BE2C (cell line): ENCODE measurements at regions not wholly inside any gene's neighbourhood (a gene's known extent, or its start where the extent isn't known, plus 50 kb on each side); places are given as distances from the start of the nearest gene placed in this dataset.

ENCODE experiments used
- DNase-seq: peaks from one replicate; pipeline ENCODE4 v3.0.0-alpha.2; 2020
- H3K27me3 ChIP-seq: fragments of 250-450 bp; sonication (Bioruptor Pico); 2 replicates; pipeline ENCODE4 v1.5.1; 2020; ENCODE audit warnings: mild to moderate bottlenecking
- H3K36me3 ChIP-seq: fragments of 250-450 bp; sonication (Bioruptor Pico); 2 replicates; pipeline ENCODE4 v1.5.1; 2020; ENCODE audit warnings: mild to moderate bottlenecking
- H3K4me1 ChIP-seq: fragments of 250-450 bp; sonication (Bioruptor Pico); 2 replicates; pipeline ENCODE4 v1.5.1; 2020
- H3K4me3 ChIP-seq: 2 replicates; pipeline ENCODE4 v1.5.1; 2011; ENCODE audit warnings: low read depth, low read length
- H3K9me3 ChIP-seq: fragments of 250-450 bp; sonication (Bioruptor Pico); 2 replicates; pipeline ENCODE4 v1.5.1; 2020
- TF ChIP-seq, protein P1 (sequence below): IDR thresholded peaks from 2 replicates; pipeline ENCODE4 v1.5.1; 2012; ENCODE audit warnings: mild to moderate bottlenecking, low read depth, low read length

DNA sequence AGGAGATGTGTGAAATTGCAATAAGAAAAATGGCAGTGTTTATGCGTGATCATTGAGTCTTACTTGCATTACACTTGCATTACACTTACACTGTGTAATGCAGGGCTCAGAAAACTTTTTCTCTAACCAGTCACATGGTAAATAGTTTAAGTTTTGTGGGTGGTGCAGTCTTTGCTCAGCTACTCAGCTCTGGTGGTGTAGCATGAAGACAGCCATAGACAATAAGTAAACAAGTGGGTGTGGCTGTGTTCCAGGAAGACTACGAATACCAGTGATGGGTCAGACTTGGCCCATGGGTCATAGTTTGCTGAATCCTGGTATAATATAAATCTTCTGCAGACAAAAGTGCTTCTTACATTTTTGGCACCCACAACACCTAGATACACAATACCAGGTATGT, 115.6 kb upstream of the CYP1B1 start:
- no peaks in the 10 kb centered on the region for H3K4me1 ChIP-seq
- no peaks in the 10 kb centered on the region for H3K27me3 ChIP-seq
- no peaks in the 10 kb centered on the region; the same call in 1 of the 2 replicates for H3K9me3 ChIP-seq
- TF ChIP-seq, protein P1, sequence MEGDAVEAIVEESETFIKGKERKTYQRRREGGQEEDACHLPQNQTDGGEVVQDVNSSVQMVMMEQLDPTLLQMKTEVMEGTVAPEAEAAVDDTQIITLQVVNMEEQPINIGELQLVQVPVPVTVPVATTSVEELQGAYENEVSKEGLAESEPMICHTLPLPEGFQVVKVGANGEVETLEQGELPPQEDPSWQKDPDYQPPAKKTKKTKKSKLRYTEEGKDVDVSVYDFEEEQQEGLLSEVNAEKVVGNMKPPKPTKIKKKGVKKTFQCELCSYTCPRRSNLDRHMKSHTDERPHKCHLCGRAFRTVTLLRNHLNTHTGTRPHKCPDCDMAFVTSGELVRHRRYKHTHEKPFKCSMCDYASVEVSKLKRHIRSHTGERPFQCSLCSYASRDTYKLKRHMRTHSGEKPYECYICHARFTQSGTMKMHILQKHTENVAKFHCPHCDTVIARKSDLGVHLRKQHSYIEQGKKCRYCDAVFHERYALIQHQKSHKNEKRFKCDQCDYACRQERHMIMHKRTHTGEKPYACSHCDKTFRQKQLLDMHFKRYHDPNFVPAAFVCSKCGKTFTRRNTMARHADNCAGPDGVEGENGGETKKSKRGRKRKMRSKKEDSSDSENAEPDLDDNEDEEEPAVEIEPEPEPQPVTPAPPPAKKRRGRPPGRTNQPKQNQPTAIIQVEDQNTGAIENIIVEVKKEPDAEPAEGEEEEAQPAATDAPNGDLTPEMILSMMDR, result no peak
- no peak overlapping the region for H3K4me3 ChIP-seq
- no peaks in the 10 kb centered on the region for H3K36me3 ChIP-seq
- no peak for DNase-seq

DNA sequence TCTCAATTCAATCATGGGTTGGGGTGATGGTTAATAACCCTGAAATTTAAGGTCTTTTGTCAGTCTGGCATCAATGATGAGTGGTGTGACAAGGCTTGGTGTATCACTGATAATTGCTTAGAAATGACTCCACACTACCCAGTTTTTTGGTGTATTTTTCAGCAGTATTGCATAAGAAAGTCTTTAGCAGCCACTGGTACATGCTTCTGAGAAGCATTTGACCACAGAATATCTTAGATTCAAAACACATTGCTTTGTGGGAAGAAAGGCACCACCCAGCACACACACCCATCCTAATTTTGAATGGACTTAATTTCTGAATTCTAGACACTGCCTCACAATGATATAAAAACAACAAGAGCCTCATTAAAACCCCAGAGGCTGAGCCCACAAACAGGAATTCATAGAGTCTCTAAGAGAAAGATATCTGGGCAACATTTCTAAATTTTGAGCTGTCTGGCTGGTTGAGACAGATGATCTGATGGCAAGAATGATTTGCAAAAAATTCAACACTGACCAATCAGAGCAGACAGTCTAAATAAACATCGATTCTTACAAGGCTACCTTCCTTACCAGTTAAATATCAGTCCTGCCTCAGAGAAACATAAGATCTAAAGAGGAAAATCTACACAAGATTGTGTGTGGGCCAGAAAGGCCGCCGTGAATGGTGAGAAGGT, 114.7 kb upstream of the CYP1B1 start:
- Histone ChIP-seq H3K4me1 (no peaks in the 10 kb centered on the region), H3K36me3 (no peaks in the 10 kb centered on the region), H3K9me3 (no peaks in the 10 kb centered on the region; the same call in 1 of the 2 replicates), H3K27me3 (no peaks in the 10 kb centered on the region), H3K4me3 (no peak overlapping the region)
- DNase-seq, result no peak
- TF ChIP-seq, protein P1, result no peak

DNA sequence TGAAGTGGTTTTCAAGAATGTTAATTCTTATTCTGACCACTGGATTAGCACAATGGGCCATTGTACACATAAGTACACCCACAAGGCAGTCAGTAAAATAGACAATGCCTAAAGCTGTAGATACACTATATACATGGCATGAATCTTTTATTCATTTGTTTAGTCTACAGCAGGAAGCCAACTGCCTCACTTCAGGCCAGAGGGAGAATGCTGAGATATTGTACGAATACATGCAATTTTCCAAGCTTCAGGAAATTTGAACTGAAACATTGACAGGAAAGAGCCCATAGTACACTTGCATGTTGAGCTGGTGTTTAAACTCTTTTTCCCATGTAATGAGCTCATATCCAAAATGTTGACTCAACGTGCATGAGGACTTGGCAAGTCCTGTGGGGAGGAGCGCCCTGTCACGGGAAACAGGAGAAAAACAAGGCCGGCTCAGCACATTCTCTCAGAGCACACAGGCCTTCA, 111.6 kb upstream of the CYP1B1 start:
- no peak for DNase-seq
- Histone ChIP-seq H3K36me3 (no peaks in the 10 kb centered on the region), H3K4me1 (no peaks in the 10 kb centered on the region), H3K27me3 (0 out of 2 replicates have a peak, but pooled peaks cover 3% of the 10 kb centered on the region), H3K9me3 (no peaks in the 10 kb centered on the region; the same call in 1 of the 2 replicates), H3K4me3 (no peak overlapping the region)
- TF ChIP-seq, protein P1, result no peak

DNA sequence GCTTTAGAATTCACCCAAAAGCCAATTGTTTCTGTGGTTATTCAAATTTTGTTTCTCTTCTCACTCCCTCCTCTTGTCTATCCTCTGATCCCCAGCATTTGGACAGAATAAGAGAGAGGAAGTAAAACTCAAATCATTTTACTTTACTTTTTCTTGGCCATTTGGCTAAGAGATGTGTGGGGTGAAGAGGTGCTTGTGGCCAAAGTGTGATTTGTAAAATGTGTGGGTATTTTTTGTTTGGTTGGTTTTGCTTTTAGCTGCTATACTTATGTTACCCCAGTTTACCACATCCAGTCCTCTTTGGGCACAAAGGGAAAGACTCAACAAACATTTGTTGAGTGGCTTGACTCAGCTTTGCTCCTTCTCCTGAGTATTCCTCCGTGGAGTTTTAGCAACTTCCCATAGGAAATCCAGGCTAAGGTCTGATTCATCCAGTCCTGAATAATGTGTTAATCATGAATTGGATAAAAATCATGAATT, 109.1 kb upstream of the CYP1B1 start:
- no peak overlapping the region for H3K4me3 ChIP-seq
- 0 out of 2 replicates have a peak, but pooled peaks cover 3% of the 10 kb centered on the region for H3K27me3 ChIP-seq
- no peaks in the 10 kb centered on the region for H3K4me1 ChIP-seq
- no peaks in the 10 kb centered on the region; the same call in 1 of the 2 replicates for H3K9me3 ChIP-seq
- TF ChIP-seq, protein P1, result no peak
- no peak for DNase-seq
- H3K36me3 ChIP-seq, result no peaks in the 10 kb centered on the region

DNA sequence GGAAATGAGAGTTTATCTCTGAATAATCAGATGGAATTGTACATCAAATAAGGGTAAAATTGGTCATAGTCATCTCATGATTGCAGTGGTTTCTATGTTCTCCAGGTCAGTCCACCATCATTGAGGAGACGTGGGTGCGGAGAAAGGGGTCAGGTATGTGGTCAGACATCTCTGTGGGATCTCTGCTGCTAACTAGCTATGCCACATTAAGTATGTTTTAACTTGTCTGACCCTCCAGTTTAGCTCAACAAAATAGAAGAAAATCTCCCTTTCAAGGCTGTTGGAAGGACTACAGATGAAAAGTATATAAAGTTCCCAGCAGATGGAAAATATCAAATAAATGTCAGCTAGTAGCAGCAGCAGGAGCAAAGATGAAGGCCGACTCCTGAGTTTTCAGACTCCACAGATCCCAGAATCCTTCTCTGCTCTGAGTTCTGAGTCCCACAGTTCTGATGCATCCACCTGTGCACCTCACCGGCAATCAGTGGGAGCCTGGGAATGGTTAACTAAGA, 106.6 kb upstream of the CYP1B1 start:
- DNase-seq, result no peak
- Histone ChIP-seq H3K9me3 (no peaks in the 10 kb centered on the region), H3K36me3 (no peaks in the 10 kb centered on the region), H3K4me1 (no peaks in the 10 kb centered on the region), H3K27me3 (0 out of 2 replicates have a peak, but pooled peaks cover 3% of the 10 kb centered on the region), H3K4me3 (no peak overlapping the region)
- TF ChIP-seq, protein P1, result no peak
